Neural cell (in vitro differentiated cells): ENCODE measurements at regions not wholly inside any gene's neighbourhood (a gene's known extent, or its start where the extent isn't known, plus 50 kb on each side); places are given as distances from the start of the nearest gene placed in this dataset.

ENCODE experiments used
- EZH2 ChIP-seq: fragments of 200-600, 300-800 bp; shearing (Covaris generic), sonication (generic); IDR thresholded peaks from 2 replicates; pipeline ENCODE4 v1.6.1; 2014; ENCODE audit warnings: antibody characterized with exemption, low read length, borderline replicate concordance, mild to moderate bottlenecking; ENCODE audit not compliant: insufficient read depth, poor library complexity, severe bottlenecking
- MXI1 ChIP-seq: fragments of 450-650 bp; conservative IDR thresholded peaks from 2 replicates; pipeline ENCODE4 v1.6.1; 2014; ENCODE audit warnings: antibody characterized with exemption, mild to moderate bottlenecking; ENCODE audit not compliant: poor library complexity, severe bottlenecking
- POLR2AphosphoS5 ChIP-seq: IDR thresholded peaks from 2 replicates; pipeline ENCODE4 v1.6.1; 2012
- RAD21 ChIP-seq: fragments of 450-650 bp; conservative IDR thresholded peaks from 2 replicates; pipeline ENCODE4 v1.6.1; 2014; ENCODE audit warnings: antibody characterized with exemption, mild to moderate bottlenecking, moderate library complexity
- REST ChIP-seq: IDR thresholded peaks from 2 replicates; pipeline ENCODE4 v1.6.1; 2012; ENCODE audit warnings: borderline replicate concordance
- TAF1 ChIP-seq: IDR thresholded peaks from 2 replicates; pipeline ENCODE4 v1.6.1; 2012; ENCODE audit warnings: low read depth
- TF ChIP-seq, protein P1 (sequence below): fragments of 450-650 bp; IDR thresholded peaks from 2 replicates; pipeline ENCODE4 v1.5.1; 2014; ENCODE audit warnings: antibody characterized with exemption, mild to moderate bottlenecking, moderate library complexity; ENCODE audit not compliant: poor library complexity, severe bottlenecking

DNA sequence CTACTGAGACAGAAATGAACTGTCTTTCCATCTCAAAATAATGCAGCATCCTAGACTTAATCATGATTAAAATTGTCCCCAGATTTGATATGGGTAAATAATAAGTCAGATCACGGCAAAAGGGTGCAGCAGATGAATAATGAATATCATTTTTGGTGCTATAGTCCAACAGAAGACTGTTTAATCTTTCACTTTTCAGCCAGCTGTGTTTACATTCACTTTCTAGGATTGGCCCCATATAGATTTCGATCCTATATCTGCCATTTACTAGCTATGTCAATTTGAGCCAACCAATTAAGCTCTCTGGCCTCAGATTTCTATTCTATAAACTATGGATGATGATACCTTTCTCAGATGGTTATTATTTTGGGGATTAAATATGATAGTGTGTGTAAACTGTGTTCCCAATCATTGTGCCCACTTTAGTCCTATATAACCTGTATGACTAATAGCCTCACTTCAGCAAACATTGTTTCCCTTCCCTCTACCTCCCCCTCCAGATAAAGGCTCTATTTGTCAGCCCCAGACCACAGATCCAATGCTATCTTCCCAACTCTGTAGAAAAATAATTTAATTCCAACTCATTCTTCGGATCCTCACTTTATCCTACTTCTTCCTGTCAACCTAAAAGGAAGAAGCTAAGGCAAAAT, 53.6 kb upstream of the NT5E start:
- TF ChIP-seq EZH2 = no peak
- TF ChIP-seq REST = no peak
- TF ChIP-seq, protein P1, sequence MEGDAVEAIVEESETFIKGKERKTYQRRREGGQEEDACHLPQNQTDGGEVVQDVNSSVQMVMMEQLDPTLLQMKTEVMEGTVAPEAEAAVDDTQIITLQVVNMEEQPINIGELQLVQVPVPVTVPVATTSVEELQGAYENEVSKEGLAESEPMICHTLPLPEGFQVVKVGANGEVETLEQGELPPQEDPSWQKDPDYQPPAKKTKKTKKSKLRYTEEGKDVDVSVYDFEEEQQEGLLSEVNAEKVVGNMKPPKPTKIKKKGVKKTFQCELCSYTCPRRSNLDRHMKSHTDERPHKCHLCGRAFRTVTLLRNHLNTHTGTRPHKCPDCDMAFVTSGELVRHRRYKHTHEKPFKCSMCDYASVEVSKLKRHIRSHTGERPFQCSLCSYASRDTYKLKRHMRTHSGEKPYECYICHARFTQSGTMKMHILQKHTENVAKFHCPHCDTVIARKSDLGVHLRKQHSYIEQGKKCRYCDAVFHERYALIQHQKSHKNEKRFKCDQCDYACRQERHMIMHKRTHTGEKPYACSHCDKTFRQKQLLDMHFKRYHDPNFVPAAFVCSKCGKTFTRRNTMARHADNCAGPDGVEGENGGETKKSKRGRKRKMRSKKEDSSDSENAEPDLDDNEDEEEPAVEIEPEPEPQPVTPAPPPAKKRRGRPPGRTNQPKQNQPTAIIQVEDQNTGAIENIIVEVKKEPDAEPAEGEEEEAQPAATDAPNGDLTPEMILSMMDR = no peak
- TF ChIP-seq RAD21 = no peak
- TF ChIP-seq TAF1 = no peak
- TF ChIP-seq MXI1 = no peak
- no peak for TF ChIP-seq POLR2AphosphoS5
